ENCODE measurements at regions not wholly inside any gene's neighbourhood (a gene's known extent, or its start where the extent isn't known, plus 50 kb on each side); places are given as distances from the start of the nearest gene placed in this dataset.

- no peaks in the 10 kb centered on the region for H3K27me3 ChIP-seq (ENCODE audit: insufficient read depth)
- H3K27ac Mint-ChIP-seq, result no peak overlapping the region
- DNase-seq (ENCODE audit: low spot score) (no peak), ATAC-seq (no peak)
- H3K4me2 ChIP-seq, result no peak overlapping the region
- no peaks in the 10 kb centered on the region for H4K20me1 ChIP-seq (replicated peaks; ENCODE audit: insufficient read depth)
- H3K36me3 ChIP-seq (ENCODE audit: insufficient read depth), result peaks cover 6% of the 10 kb centered on the region; the same call in 1 of the 2 replicates
- no peaks in the 10 kb centered on the region for H3K27me3 Mint-ChIP-seq (ENCODE audit: insufficient read depth, low read depth, poor library complexity)
- H3K4me1 Mint-ChIP-seq, result no peaks in the 10 kb centered on the region
- peaks cover 9% of the 10 kb centered on the region for H3K9me3 Mint-ChIP-seq
- no peak overlapping the region for H3K27ac ChIP-seq (ENCODE audit: low read depth)
- H3K4me1 ChIP-seq (ENCODE audit: insufficient read depth), result no peaks in the 10 kb centered on the region
- TF ChIP-seq ZNF114 (CRISPR knock-in tag; IDR thresholded peaks at IDR 0.05) (no peak), REST (IDR thresholded peaks at IDR 0.05; ENCODE audit: unreplicated experiment) (no peak), POLR2AphosphoS5 (IDR thresholded peaks at IDR 0.05; ENCODE audit: low read depth) (no peak), CREB1 (CRISPR knock-in tag; IDR thresholded peaks at IDR 0.05; ENCODE audit: low read depth) (no peak), ZNF462 (CRISPR knock-in tag; IDR thresholded peaks at IDR 0.05) (no peak), NANOG (IDR thresholded peaks at IDR 0.05; ENCODE audit: borderline replicate concordance) (no peak)
- H3K36me3 Mint-ChIP-seq (ENCODE audit: low read depth), result peaks cover 4% of the 10 kb centered on the region
- H3K4me3 Mint-ChIP-seq, result no peak overlapping the region
- H3K9me2 ChIP-seq (ENCODE audit: insufficient read depth), result no peaks in the 10 kb centered on the region
- no peaks in the 10 kb centered on the region for H3K79me2 ChIP-seq (replicated peaks; ENCODE audit: insufficient read depth)
- no peak overlapping the region for H2AFZ ChIP-seq
- H3F3A ChIP-seq (replicated peaks; ENCODE audit: low read depth), result no peaks in the 10 kb centered on the region
- H3K4me3 ChIP-seq, result no peak overlapping the region
These were observed 397.4 kb downstream of the ANKRD7 start for GRCh38 chr7:118621810-118622360.

All from GM23338 (cell line).